Kidney capillary endothelial cell (primary cell): ENCODE measurements at regions not wholly inside any gene's neighbourhood (a gene's known extent, or its start where the extent isn't known, plus 50 kb on each side); places are given as distances from the start of the nearest gene placed in this dataset.
"Not testable (repeated sequence)": the region's sequence is repeated elsewhere in the genome, so short reads cannot be mapped to it uniquely, and the experiment has no call there.

Experiments
- DNase-seq: peaks from one replicate; pipeline ENCODE4 v3.0.0-alpha.2; 2018; ENCODE audit warnings: low spot score

DNA sequence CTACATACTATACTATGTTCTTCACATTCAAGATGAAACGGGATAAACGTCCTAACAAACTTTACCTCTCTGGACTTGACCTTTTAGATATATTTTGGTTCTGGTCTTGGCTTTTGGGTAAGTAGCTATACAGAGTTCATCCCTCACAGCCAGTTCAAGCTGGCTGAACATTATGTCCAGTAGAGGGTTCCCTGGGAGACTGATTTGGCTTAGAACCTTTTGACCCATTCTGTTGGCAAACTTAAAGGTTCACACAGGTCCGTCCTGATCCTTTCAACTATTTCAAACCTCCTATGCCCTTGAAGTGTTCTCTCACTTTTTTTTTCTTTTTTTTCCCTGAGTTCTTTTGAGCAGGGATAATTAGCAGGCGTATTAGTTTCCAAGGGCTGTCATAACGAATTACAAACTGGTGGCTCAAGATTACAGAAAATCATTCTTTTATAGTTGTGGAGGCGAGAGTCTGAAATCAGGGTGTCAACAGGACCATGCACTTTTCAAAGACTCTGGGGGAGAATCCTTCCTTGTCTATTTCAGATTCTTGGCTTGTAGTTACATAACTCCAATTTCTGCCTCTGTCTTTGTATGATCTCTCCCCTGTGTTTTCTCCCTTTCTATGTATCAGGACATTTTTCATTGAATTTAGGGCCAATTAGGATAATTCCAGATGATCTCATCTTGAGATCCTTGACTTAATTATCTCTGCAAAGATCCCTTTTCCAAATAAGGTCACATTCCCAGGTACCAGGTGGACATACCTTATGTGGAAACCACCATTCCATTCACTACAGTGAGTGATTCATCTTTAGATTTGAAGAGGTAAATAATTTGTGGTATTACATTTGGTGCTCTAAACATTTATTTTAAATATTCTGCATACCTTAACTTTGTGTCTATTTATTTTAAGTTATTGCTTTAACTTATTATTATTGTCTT is 257.4 kb upstream of the USP25 start:
- no peak for DNase-seq

DNA sequence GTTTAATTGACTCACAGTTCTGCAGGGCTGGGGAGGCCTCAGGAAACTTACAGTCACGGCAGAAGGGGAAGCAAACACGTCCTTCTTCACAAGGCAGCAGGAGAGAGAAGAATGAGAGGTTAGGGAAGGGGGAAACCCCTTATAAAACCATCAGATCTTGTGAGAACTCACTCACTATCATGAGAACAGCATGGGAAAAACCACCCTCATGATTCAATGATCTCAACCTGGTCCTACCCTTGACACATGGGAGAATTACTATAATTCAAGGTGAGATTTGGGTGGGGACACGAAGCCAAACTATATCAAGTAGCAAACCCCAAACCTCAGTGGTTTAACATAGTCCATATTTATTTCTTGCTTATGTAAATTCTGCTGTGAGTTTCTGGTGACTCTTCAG is 252.0 kb upstream of the USP25 start:
- DNase-seq = not testable (repeated sequence)

DNA sequence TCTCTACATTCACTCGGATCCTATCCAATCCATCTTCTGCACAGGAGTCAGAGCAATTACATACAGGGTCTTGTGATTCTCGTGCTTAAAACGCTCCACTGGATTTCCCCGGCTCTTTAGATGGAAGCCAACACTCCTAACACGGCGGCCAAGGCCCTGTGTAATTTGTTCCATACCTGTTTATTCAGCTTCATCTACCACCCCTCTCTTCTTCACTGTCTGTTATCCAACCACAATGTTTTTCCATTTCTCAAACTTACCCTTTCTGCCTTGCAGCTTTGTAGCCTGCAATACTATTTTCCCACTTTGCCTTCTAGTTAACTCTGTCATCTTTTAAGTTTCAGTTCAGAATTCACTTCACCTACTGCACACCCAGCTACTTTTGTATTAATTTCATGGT is 249.6 kb upstream of the USP25 start:
- DNase-seq = no peak

DNA sequence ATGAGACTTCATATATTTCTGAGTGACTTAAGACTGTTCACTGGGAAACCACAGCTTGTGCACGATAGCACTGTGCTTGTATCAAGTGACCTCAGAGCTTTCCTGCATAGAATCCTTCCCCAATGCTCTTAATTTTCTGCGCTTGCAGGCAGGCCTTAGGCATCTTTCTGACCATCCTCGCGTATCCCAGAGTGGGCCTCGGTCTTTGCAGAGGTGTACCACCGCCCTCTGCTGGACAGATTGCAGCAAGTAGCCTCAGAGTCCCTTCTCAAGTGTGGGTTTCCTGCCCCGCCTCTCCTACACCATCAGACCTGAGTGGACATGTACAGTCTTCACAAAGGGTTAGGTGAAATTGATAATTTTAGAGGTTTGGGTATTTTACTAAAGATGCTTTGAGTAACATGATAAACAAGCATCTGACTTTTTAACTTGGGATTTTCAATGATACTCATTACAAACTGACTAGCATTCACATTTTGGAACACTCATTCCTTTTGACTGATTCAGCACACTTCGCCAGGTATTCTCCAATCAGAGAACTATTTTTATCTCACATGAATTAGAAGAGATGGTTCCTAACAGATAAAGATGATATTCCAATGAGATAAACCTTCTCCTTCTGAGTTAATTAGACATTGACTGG is 246.5 kb upstream of the USP25 start:
- DNase-seq = peak; percentile 88

DNA sequence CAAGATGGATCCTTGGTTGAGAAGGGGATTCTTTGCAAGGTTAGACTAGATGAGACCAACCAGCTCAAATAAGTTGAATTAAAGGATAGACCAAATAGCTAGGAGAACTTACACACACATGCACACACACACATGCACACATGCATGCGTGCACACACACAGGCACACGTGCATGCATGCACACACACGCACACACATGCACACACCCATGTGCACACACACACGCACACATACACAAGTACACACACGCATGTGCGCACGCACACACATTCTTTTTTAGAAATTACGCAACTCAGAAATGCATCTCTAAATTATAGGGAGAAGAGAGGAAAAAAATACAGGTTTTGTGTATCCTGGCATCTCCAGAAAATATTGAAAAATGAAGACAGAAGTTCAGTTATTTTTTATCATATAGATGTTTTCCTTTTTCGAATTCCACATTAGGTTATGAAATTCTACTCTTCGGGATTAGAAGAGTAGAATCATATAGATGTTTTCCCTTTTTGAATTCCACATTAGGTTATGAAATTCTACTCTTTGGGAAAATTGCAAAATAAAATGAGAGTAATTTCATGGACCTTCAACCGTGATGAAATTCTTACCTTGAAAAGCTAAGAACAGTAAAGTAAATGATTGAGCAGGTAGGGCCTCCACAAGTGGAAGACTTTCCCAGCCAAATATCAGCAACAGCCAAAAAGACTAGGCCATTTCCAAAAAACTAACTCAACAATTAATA is 243.2 kb upstream of the USP25 start:
- DNase-seq = no peak

DNA sequence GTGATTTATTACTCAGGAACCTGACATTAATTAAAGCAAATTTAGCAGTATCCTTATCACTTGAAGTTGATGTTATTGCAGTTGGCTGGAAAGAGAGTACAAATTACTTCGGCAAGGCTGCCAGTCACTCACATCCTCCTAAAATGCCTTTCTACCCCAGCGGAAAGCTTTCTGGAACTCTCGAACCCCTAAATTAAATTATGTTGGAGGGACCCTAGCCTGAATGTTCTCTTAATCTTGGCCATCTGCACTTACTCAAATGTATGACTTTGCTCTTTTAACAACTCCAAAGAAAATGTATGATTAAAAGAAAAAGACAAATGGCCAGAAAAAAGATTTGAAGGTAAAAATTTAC is 242.6 kb upstream of the USP25 start:
- no peak for DNase-seq

DNA sequence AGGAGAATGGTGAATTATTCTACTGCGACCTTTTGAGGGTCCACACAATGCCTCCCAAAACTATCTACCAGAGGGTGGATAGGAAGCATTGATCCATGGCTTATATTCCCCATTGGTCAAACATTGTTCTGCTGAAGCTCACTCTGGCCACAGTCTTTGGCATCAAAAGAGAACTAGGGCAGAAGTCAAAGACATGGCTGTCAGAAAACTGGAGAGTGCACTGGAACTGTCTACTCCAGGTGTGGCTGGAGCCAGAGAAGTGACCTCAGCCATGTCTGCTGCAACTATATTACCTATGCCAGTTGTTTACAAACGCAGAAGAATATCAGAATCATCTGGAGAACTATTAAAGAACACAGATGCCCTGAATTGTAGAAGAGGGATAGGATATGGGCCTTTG is 238.7 kb upstream of the USP25 start:
- no peak for DNase-seq

DNA sequence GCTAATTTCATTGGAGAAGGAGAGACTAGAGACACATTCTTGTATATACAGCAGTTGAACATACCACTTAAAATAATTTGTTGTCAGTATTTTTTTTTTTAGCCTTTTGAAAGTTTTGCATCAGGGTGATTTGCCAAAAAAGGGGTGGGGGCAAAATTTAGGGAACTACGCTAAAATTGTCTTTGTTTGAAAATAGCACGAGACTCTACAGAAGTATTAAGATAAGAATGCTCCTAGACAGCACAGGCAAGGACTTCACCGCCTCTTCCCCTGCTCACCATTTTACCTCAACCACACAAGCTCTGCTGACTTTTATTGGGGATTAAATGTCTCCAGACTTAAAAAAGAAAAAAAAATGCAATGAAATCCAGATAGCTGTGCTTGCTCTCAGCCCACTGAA is 236.1 kb upstream of the USP25 start:
- DNase-seq = no peak

DNA sequence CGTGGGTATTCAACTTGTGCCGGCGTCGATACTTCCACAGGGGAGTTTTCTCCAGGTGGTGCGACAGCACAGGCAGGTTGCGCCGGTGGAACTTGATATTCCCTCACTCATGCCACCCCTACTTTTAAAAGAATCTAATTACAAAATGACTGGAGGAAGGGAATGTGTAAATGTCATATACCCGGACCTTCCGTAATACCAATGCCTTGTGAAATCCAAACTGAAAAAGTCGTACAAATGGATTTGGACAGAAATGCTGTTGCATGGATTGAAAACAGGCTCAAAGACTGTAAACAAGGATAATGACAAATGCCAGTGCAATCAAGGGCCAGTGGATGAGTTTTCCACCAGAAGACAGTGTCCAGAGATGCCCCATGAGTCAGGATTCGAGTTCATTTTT is 235.3 kb upstream of the USP25 start:
- DNase-seq = no peak

DNA sequence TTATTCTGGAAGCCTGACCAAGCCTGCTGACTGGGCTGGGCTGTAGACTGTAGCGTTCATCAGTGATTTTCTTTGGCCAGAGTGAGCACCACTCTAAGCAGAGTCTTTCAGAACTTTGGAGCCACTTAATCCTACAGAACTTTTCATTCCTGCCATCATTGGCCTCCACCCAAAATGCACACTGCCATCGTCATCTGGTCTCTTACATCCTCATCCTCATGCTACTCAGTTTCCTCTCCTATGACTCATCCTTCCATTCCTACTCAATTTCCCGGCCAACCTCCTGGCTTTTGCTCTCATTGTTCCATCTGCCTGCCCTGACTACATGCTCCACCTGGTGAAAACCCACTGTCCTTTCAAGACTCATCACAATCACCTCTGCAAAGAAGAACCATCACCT is 233.8 kb upstream of the USP25 start:
- peak; percentile 61 for DNase-seq

DNA sequence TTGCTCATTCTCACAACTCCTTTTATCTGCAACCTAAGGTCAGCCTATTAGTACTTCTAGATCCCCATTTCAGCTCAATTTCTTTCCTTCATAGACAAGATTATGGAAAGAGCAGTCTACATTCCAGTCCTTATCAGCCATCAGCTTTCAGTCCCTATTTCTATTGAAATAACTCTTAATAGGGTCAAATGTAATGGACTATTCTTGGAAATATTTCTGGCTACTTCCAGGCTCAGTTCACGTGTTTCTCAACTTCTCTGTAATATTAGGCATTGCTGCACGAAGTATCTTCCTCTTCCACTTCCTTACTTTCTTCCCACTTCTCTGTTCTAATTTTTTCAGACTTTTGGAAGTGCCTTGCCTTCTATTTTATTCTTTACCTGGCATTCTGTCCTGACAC is 232.9 kb upstream of the USP25 start:
- DNase-seq = no peak

DNA sequence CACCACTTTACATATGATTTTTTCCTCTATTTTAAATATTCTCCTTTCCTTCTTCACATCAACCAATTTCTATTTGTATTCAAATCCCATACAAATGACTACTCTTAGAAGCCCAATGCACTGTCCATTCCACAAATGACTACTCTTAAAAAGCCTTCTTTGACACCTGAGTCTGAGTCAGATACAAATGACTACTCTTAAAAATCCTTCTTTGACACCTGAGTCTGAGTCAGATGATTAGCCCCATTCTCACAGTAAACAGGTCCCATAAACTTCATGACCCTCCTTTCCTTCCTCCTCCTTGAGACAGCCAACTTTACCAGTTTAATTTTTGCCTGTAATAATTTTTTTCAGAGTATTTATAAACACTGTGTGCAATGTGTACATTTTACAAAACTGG is 231.3 kb upstream of the USP25 start:
- no peak for DNase-seq

DNA sequence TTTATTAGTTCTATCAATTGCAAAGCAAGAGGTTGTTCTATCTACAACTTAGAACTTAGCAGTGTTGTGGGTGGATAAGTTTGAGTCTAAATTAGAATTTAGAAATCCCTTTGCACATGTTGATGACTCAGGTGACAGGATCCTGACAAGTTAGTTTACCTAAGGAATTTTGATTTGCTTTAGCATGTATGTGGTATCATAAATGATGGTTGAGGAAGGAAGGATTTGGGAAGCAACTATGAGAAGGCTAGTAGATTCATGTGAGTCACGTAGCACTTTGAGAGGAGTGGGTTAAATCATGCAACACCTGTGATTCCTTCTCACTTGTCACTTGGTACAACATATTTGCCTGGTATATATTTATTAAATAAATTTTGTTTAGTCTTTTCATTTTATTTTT is 223.7 kb upstream of the USP25 start:
- DNase-seq = no peak

DNA sequence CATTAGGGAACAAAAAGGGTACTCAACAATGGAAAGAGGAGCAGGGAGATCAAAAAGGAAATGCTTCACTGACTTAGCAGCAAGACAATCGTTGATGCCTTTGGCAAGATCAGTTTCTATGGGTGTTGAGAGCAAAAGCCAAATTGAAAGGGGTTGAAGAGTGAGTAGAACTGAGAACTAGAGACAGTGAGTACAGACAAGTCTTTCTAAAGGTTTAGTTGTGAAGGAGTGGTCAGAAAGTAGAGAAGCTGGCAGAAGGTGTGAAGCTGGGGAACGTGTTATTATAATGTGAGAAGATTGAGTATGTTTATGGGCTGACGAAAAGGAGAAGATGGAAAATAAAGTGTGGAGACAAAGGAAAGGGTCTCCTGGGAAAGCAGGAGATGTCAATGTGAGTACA is 221.2 kb upstream of the USP25 start:
- no peak for DNase-seq

DNA sequence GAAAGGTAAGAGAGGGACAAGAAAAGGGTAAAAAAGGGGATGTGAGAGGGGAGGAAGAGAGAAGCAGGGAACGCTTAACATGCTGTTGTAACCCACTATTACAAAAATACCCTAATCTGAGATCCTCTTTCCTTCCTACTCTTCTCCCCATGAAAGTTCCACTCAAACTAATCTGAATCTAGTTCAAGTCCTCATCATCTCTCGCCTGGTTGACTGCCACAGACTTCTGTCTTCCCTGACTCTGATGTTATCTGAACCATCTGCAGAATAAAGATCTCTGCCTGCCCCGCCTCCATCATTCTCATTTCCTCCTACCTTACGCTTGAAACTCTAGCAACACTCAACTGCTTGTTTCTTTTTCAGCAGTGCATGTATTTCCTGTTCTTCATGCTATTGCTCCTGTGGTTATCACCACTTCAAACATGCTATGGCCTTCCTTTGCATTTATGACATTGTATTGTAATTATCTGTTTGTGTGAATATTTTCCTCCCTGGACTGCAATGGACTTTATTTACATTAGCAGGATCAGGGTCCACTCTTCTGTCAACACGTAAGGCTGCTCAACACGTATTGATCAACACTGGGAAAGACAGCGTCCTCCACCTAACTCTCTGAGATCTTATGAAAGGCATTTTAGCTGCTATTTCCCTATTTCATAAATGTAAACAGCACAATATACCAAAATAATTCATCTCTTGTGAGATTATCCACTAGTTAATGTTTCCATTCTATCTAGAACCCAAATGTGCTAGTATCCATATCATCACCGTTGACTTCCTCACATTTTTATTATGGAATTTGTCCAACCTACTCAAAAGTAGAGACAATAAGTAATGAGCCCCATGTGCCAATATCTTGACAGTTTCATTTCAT is 215.5 kb upstream of the USP25 start:
- no peak for DNase-seq

DNA sequence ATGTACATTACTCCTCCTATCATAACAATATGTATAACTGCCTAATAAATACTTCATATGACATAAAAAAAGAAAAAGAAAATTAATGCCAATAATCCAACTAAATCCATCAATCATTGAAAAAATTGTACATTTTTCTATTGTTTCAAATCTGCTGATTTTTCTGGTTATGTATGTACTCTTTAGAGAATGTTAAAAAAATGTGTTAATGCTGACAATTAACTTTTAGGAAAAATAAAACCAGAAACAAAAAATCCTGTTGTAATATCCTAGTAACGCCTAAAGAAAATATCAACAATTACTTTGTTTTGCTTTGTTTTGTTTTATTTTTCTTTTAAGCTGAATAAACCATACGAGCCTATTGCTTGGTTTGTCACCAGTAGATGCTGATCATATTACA is 213.9 kb upstream of the USP25 start:
- no peak for DNase-seq

DNA sequence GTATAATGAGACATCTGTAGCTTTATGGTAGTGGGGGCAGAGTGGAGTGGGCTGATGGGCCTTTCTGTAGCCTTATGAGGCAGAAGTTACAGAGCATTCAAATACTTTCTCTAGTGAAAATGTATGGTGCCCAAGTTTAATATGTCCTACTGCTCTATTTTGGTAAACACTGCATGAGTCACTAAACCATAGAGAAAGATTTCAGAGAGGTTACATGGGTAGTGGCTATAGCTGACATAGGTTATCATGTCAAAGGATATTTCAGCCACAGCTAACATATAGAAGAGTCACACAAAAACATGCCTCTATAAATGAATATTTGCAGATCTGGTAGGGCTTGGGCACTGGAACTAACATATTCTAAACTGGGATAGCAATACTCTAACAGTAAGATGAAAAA is 212.4 kb upstream of the USP25 start:
- DNase-seq = no peak

DNA sequence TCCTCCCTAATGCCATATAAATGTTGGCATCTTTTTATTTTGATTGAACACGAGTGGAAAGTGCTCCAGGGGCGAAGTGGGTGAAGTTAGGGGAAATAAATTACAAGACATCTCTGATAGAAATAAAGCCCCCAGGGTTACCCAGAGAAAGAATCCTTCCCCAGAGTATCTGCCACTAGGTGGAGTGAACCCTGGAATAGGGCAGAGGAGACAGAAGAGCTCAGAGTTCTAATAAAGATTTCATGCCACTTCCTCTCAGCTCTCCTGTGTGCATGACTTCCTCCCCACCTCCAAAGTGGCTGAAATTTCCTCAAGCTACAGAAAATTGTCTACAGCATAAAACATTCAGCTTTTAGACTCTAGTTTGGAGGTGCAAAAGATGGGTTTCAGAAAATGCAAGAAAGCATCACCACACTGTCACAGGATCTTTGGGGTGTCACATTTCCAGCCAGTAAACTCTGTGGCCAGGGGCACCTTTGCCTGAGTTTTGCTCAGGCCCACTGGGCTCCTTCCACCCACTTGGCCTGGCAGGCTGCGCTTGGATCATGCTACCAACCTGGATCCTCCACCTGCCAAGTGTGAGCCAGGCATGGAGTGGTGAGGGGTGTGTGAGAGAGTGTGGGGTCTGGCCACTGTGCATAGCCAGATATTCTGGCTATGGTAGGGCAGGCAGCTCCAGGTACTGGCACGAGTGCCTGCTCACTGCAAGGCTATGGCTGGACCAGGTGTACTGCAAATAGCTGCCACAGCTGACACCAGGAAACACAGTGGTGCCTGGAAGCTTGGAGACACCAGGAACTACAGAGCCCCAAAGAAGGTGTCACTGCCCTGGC is 208.8 kb upstream of the USP25 start:
- DNase-seq = no peak

DNA sequence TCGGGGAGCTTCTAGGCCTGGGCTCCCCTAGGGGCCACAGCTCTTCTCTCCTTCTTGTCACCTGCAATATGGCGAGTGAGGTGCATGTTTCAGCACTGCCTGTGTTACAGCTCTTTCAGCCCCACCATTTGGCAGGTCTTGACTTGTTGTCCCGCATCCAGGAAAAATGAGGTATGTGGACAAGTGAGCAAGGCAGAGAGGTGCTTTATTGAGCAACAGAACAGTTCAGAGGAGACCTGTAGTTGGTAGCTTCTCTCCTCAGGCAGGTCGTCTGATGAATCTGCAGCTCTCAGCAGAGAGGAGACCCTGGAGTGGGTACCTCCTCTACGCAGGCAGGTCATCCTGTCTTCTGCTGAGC is 208.2 kb upstream of the USP25 start:
- no peak for DNase-seq

DNA sequence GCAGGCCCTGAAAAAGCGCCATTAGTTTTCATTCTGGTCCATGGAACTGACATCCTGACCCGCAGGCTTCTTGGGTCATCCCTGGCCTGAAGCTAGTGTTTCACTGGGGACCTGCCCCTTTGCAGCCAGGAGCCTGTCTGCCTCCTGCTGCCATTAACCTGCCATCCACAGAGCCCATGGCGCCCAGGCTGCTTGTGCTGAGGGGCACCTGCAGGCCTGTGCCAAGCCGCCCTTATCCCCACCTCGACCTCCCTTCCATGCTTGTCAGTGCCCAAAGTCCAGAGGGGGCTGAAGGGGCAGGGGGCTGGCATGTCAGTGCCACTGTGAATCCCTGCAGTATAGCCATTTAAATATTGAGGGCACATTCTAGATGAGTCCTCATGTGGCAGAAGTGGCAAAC is 207.6 kb upstream of the USP25 start:
- no peak for DNase-seq

DNA sequence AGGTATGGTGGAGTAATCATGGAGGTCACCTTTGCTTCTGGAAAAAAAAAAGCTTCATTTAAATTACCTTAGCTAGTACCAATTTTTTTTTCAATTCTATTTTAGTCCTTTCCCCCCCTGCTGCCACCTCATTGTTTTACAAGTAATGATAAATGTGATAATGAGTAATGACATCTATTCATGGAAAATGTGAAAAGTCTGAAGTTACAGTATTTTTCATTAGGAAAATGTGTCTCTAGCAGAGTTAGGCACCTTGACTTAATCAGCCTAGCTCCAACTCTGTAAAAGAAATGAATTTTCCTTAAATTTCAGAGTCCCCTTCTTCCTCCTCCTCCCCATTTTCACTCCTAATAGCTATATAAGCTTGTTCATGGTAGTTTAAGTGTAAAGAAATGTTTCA is 204.9 kb upstream of the USP25 start:
- no peak for DNase-seq
